Dendritic cell treated with granulocyte-macrophage colony-stimulating factor and Interleukin-4, amounts not matched to agents 40 ng/mL and 50 ng/mL, for 4 days (primary cell): ENCODE measurements at regions not wholly inside any gene's neighbourhood (a gene's known extent, or its start where the extent isn't known, plus 50 kb on each side); places are given as distances from the start of the nearest gene placed in this dataset.

Source experiments
- H3K27ac Mint-ChIP-seq: one replicate; pipeline ENCODE4 v1.8.0; 2022; ENCODE audit warnings: mild to moderate bottlenecking, mixed read lengths
- H3K27me3 Mint-ChIP-seq: one replicate; pipeline ENCODE4 v1.8.0; 2022; ENCODE audit warnings: mild to moderate bottlenecking, mixed read lengths
- H3K36me3 Mint-ChIP-seq: one replicate; pipeline ENCODE4 v1.8.0; 2022; ENCODE audit warnings: low read depth, mixed read lengths
- H3K4me1 Mint-ChIP-seq: one replicate; pipeline ENCODE4 v1.8.0; 2022; ENCODE audit warnings: low read depth, mixed read lengths
- H3K4me3 Mint-ChIP-seq: one replicate; pipeline ENCODE4 v1.8.0; 2022; ENCODE audit warnings: mild to moderate bottlenecking, moderate library complexity, mixed read lengths
- H3K9me3 Mint-ChIP-seq: one replicate; pipeline ENCODE4 v1.8.0; 2022; ENCODE audit warnings: mixed read lengths
- intact Hi-C: fragments of 100-400 bp; cut with micrococcal nuclease; formaldehyde crosslinking; loops from one replicate; pipeline ENCODE4 v1.15.0; 2022

DNA sequence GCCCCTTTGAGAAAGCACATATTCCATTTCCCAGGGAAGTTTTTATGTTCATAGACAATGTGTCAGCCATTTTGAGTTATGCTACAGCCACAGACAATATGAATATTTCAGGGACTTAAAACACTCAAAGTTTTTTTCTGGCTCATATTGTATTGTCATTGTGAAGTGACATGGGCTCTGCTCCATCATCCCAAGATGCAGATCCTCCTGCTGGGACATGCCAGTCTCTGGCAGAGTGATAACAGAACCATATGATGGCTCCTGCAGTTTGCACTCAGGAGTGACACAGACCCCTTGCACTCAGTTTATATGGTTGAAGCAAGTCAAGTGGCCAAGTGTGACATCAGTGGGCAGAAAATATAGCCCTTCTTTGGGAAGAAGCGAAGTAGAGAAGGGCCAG is 498.4 kb upstream of the TUSC1 start:
- H3K36me3 Mint-ChIP-seq: no peaks in the 10 kb centered on the region
- H3K27me3 Mint-ChIP-seq: no peaks in the 10 kb centered on the region
- no peak overlapping the region for H3K4me3 Mint-ChIP-seq
- no peaks in the 10 kb centered on the region for H3K4me1 Mint-ChIP-seq
- intact Hi-C loops: no loop called here
- no peak overlapping the region for H3K27ac Mint-ChIP-seq
- H3K9me3 Mint-ChIP-seq: peaks cover 9% of the 10 kb centered on the region

DNA sequence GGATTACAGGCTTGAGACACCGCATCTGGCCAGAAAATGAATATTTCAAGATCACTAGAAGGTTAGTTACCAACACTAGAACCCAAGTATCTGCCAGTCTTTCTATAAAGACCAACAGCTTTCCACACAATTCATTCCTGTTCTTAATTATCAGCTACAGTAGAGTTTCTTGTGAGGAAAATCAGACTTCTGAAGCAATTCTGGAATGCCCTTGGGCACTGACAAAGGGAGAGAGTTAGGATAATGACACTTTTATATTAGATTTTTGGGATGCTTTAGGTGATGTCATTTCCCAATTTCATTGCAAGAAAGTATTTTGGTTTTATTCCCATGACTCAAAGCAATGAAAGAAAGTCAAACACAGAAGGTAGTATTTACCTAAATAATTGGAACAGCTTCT is 497.0 kb upstream of the TUSC1 start:
- Mint-ChIP-seq H3K9me3 (peaks cover 9% of the 10 kb centered on the region), H3K4me3 (no peak overlapping the region), H3K27ac (no peak overlapping the region), H3K27me3 (no peaks in the 10 kb centered on the region), H3K36me3 (no peaks in the 10 kb centered on the region), H3K4me1 (no peaks in the 10 kb centered on the region)
- intact Hi-C loops: no loop called here

DNA sequence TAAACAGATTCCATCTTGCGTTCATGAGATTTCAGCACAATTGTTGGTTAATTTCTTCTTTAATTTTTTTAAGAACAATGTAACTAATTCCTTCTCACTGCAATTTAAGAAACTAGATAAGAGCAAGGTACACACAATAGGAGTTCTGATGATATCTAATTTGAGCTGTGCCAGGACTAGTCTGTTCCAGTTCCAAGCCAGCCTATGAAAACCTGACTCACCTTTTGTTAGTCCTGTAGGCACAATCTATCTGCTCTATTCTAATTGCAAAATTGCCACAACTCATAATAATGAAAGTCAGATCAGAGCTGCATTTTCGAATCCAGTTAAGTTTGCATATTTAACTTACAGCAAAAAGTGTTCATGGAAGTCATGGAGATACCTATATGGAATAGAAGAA is 494.1 kb upstream of the TUSC1 start:
- H3K4me1 Mint-ChIP-seq: no peaks in the 10 kb centered on the region
- H3K9me3 Mint-ChIP-seq: no peaks in the 10 kb centered on the region
- no peaks in the 10 kb centered on the region for H3K27me3 Mint-ChIP-seq
- H3K27ac Mint-ChIP-seq: no peak overlapping the region
- no peaks in the 10 kb centered on the region for H3K36me3 Mint-ChIP-seq
- intact Hi-C loops: no loop called here
- H3K4me3 Mint-ChIP-seq: no peak overlapping the region

DNA sequence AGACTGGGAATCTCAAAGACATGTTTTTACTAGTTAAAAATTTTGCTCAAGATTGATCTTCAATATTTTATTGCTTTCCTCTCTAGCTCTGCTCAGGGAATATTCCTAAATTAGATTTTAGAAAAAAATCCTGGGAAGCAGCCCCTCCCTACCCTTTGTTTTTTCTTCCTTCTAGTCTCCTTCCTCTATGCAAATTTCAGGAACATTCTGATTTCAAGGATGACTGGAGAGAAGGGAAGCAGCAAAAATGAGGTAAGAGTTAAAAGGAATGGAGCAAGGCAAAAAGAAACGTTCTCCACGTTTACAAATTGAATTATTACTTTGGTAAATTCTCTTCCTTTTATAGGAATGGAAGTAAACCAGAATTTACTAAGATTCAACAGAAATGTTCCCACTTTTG is 493.4 kb upstream of the TUSC1 start:
- Mint-ChIP-seq H3K36me3 (no peaks in the 10 kb centered on the region), H3K9me3 (no peaks in the 10 kb centered on the region), H3K27ac (no peak overlapping the region), H3K4me1 (no peaks in the 10 kb centered on the region), H3K27me3 (no peaks in the 10 kb centered on the region), H3K4me3 (no peak overlapping the region)
- intact Hi-C loops: no loop called here

DNA sequence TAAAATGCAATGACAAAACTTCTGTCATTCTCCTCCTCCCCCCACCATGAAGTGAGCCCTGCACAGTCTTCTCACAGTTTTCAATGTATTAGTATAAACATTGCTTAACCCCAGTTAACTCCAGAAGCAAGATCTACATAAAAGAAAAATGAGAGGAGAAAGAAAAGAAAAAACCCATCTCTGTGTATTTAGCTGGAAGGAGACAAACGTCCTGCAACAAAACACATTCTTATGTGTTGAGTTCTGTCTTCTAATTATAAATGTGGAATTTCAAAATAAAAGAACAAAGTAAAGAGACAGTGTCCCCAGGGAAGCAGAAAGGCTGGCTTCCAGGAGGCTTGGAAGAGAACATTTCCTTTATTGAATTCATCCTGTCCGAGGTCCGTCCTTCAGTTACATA is 491.9 kb upstream of the TUSC1 start:
- no peaks in the 10 kb centered on the region for H3K36me3 Mint-ChIP-seq
- H3K4me1 Mint-ChIP-seq: no peaks in the 10 kb centered on the region
- H3K27me3 Mint-ChIP-seq: no peaks in the 10 kb centered on the region
- H3K4me3 Mint-ChIP-seq: no peak overlapping the region
- intact Hi-C loops: no loop called here
- H3K9me3 Mint-ChIP-seq: no peaks in the 10 kb centered on the region
- no peak overlapping the region for H3K27ac Mint-ChIP-seq

DNA sequence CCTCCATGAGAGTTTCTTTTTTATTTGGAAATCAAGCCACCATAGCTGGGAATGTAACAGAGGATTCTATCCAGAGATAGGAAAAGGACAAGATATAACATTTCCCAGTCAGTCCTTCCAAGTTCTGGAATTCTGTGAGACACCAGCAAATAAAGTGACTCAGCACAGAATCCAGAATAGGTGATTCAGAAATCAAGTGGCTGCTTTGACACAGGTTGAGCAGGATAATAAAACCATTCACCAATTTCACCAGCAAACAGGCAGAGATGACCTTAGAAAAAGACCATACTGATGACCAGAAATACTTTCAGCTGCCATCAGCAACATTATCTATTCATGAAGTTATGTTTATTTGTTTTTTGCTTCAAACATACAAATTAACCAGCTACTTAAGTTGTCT is 491.5 kb upstream of the TUSC1 start:
- H3K4me1 Mint-ChIP-seq: no peaks in the 10 kb centered on the region
- H3K36me3 Mint-ChIP-seq: no peaks in the 10 kb centered on the region
- no peaks in the 10 kb centered on the region for H3K27me3 Mint-ChIP-seq
- no peaks in the 10 kb centered on the region for H3K9me3 Mint-ChIP-seq
- intact Hi-C loops: no loop called here
- no peak overlapping the region for H3K4me3 Mint-ChIP-seq
- no peak overlapping the region for H3K27ac Mint-ChIP-seq

DNA sequence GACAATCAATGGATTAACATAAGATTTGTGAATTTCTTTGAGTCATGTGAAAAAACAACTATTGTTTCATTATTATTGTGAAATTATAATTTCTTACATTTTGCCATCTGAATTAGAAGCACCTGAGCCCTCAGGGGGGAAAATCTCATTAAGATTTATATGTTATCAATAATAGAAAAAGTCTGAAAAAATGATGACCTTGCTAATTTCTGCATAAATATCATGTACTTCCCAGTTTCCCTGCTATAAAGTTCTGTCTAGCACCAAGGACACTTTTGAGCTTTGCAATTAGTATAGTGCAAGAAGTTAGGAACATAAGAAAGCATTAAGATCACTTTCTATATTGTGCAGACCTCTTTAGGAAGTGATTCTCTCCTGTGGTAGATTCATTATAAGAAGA is 488.3 kb upstream of the TUSC1 start:
- intact Hi-C loops: no loop called here
- Mint-ChIP-seq H3K9me3 (no peaks in the 10 kb centered on the region), H3K36me3 (no peaks in the 10 kb centered on the region)

DNA sequence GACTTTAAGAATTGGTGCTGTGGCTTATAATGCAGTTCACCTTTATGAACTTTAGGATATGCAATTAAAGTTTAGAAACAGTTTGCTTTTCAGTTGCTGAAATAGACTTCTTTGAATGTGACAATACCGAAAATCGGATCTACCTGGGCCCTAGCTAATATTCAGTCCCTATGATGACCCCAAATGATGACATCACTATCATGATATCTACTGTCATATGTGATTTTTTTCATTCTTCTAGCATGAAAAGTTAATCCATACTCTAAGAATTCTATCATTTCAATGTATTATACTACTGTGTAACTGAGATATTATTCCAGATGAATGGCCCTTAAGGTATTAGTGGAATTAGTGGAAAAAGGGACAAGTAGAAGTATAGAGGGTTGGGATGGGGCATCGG is 487.2 kb upstream of the TUSC1 start:
- H3K4me3 Mint-ChIP-seq: no peak overlapping the region
- no peaks in the 10 kb centered on the region for H3K36me3 Mint-ChIP-seq
- no peaks in the 10 kb centered on the region for H3K4me1 Mint-ChIP-seq
- H3K9me3 Mint-ChIP-seq: peaks cover 9% of the 10 kb centered on the region
- no peak overlapping the region for H3K27ac Mint-ChIP-seq
- no peaks in the 10 kb centered on the region for H3K27me3 Mint-ChIP-seq
- intact Hi-C loops: no loop called here

More for the DNA sequence above, 488.3 kb upstream of the TUSC1 start:
- Mint-ChIP-seq H3K4me3 (no peak overlapping the region), H3K4me1 (no peaks in the 10 kb centered on the region), H3K27me3 (no peaks in the 10 kb centered on the region), H3K27ac (no peak overlapping the region)

DNA sequence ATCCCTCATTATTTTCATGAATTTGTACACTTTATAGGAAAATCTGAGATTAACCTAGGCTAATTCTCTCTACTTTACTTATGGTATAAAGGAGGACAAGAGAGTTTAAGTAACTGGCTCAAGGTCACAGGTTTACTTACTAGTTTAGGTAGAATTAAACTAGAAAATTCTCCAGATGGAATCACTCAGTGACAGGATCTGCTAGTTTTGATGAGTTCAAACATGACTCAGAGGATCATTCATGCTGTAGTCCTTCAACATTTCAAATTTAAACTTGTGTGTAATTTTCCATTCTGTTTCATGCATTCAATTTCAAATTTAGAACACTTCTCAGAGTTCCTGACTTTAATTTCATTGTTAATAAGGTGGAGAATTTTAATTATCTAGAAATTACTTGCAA is 485.7 kb upstream of the TUSC1 start:
- intact Hi-C loops: no loop called here
- H3K4me3 Mint-ChIP-seq: no peak overlapping the region
- peaks cover 15% of the 10 kb centered on the region for H3K9me3 Mint-ChIP-seq
- no peaks in the 10 kb centered on the region for H3K36me3 Mint-ChIP-seq
- no peaks in the 10 kb centered on the region for H3K4me1 Mint-ChIP-seq
- H3K27me3 Mint-ChIP-seq: no peaks in the 10 kb centered on the region
- H3K27ac Mint-ChIP-seq: no peak overlapping the region

DNA sequence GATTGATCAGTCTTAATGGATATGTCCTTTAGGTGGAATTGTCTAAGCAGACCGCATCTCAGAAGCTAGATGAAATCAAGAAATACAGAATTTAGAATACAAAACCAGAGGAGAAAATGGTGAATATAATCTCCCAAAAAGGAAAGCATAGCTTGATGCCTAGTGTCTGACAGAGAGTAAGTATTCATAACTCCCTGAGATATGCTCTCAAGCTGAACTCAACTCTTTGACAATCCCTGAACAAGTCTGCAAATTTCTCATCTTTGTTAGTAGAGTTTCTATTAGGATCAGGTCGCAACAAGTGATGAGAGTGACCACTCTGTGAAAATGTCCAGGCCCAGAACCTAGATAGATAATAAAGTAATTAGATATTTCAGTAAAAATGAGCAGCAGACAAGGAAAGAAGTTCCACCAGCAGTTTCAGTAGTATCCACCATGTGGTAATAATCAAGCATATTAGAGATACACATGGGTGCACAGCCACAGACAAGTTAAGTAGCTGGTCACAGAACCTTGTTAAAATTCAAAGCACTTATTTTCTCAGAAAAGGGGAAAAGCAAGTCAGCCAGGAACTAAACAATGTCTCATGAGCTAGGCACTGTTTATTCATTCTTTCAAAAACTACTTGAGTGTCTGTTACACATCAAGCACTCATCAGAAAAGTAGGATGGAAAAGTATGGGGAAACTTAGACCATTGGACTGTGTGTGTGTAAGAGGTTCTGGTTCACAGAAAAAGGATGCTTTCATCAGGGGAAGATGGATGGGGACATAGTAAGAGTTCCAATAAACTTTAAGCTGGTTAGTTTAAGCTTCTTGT is 481.5 kb upstream of the TUSC1 start:
- intact Hi-C loops: no loop called here
- Mint-ChIP-seq H3K4me3 (no peak overlapping the region), H3K4me1 (no peaks in the 10 kb centered on the region), H3K27ac (no peak overlapping the region), H3K27me3 (no peaks in the 10 kb centered on the region), H3K36me3 (no peaks in the 10 kb centered on the region), H3K9me3 (peaks cover 29% of the 10 kb centered on the region)

DNA sequence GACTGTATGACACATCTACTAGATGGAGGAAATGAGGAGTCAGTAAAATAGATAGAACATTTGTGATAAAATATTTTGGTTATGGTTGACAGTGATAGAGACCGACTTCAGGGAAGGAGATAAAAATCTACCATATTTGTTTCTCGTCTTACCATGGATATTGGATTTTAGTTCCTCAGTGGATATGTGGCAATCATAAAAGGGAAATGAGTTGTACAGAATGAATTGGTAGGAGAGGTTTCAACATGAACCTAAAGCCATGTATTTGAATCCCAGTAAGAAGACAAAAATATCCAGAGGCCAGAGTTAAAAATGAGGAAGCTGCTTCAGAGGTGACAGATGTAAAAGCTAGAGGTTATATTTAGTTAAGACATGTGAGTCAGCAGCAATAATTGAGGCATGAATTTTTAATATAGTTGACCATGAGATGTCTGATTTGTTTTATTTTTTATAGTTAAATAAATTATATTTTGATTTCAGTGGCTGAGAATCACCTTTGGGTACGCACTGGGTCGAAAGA is 480.4 kb upstream of the TUSC1 start:
- H3K27ac Mint-ChIP-seq: no peak overlapping the region
- no peaks in the 10 kb centered on the region for H3K4me1 Mint-ChIP-seq
- H3K36me3 Mint-ChIP-seq: no peaks in the 10 kb centered on the region
- H3K27me3 Mint-ChIP-seq: no peaks in the 10 kb centered on the region
- peaks cover 29% of the 10 kb centered on the region for H3K9me3 Mint-ChIP-seq
- no peak overlapping the region for H3K4me3 Mint-ChIP-seq
- intact Hi-C loops: no loop called here

DNA sequence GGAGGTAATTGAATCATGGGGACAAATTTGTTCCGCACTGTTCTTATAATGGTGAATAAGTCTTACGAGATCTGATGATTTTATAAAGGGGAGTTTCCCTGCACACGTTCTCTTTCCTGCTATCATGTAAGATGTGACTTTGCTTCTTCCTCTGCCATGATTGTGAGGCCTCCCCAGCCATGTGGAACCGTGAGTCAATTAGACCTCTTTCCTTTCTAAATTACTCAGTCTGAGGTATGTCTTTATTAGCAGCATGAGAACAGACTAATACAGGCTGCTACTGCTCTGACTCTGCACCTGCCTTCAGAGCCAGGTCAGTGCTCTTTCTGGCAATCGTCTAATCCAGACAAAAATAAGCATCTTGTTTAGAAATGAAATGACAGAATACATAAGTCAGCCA is 479.2 kb upstream of the TUSC1 start:
- Mint-ChIP-seq H3K9me3 (peaks cover 29% of the 10 kb centered on the region), H3K27ac (no peak overlapping the region), H3K27me3 (no peaks in the 10 kb centered on the region), H3K4me1 (no peaks in the 10 kb centered on the region), H3K4me3 (no peak overlapping the region), H3K36me3 (no peaks in the 10 kb centered on the region)
- intact Hi-C loops: no loop called here

DNA sequence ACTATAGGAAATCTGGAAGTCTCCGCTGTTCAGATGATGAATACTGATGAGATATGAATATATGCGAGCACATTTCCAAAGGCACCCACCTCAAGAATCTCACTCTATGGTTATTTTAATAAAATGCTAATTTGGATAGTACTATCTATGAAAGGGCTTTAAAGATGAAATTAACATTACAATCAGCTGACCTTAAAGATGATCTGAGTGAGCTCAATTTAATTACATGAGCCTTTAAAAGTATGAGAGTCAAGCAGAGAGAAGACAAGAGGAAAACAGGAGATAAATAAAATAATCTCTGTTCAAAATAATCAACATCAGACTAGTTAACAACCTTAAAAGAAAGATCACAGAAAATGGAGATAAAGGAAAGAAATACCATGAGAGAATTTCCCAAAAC is 474.1 kb upstream of the TUSC1 start:
- intact Hi-C loops: no loop called here
- Mint-ChIP-seq H3K9me3 (peaks cover 2% of the 10 kb centered on the region), H3K4me3 (no peak overlapping the region), H3K27me3 (no peaks in the 10 kb centered on the region), H3K4me1 (no peaks in the 10 kb centered on the region), H3K27ac (no peak overlapping the region), H3K36me3 (no peaks in the 10 kb centered on the region)

DNA sequence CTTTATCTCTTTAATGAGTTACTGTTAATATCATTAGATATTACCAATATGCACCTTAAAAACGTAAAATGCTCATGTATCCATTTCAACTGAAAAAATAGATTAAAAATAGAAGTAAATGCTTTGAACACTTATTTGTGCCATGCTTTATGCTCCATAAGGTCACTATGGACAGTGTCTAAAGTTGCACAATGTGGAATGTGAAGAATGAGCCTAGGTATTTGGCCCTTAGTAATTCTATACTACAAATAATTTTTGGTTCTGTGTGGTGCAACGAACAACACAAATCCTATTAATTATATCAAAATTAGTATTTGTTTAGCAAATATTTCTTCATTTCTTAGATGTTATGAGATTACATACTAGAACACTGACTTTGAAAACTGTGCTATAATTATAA is 469.9 kb upstream of the TUSC1 start:
- no peaks in the 10 kb centered on the region for H3K4me1 Mint-ChIP-seq
- no peak overlapping the region for H3K4me3 Mint-ChIP-seq
- no peaks in the 10 kb centered on the region for H3K9me3 Mint-ChIP-seq
- H3K36me3 Mint-ChIP-seq: no peaks in the 10 kb centered on the region
- no peak overlapping the region for H3K27ac Mint-ChIP-seq
- intact Hi-C loops: no loop called here
- H3K27me3 Mint-ChIP-seq: no peaks in the 10 kb centered on the region

DNA sequence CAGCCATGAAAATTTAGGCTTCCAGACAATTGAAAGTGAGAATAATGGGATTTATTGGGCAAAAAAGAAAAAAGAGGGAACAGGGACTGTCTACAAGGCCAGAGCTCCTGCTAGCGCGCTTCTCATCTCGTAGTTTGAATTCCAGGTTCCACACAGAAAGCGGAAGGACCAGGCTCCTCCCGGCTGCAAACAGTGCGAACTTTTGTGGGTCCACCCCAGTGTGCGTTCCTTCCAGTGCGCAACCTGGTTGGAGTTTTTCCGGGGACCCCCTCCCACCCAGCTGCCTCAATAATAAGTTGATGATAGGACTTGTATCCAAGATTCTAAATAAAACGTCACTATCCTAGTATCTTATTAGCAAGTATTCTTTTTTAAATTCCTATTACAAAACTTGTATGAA is 467.7 kb upstream of the TUSC1 start:
- intact Hi-C loops: no loop called here
- no peaks in the 10 kb centered on the region for H3K27me3 Mint-ChIP-seq
- no peaks in the 10 kb centered on the region for H3K9me3 Mint-ChIP-seq
- no peaks in the 10 kb centered on the region for H3K4me1 Mint-ChIP-seq
- no peak overlapping the region for H3K4me3 Mint-ChIP-seq
- H3K36me3 Mint-ChIP-seq: no peaks in the 10 kb centered on the region
- H3K27ac Mint-ChIP-seq: no peak overlapping the region
